ENCODE measurements at regions not wholly inside any gene's neighbourhood (a gene's known extent, or its start where the extent isn't known, plus 50 kb on each side); places are given as distances from the start of the nearest gene placed in this dataset.

- Histone ChIP-seq H3K9me3 (no peaks in the 10 kb centered on the region), H3K4me3 (no peak overlapping the region), H3K27ac (no peak overlapping the region), H3K36me3 (no peaks in the 10 kb centered on the region), H3K9ac (ENCODE audit: low read depth in 2 of 2, low read length in 2 of 2) (no peak overlapping the region), H3K4me1 (no peaks in the 10 kb centered on the region), H3K27me3 (no peaks in the 10 kb centered on the region)
- no peak for DNase-seq
- TF ChIP-seq CTCF (IDR thresholded peaks at IDR 0.05), result no peak
- intact Hi-C loops (cut with DNase I), result no loop called here
These were observed 85.1 kb upstream of the CSF3R start for GRCh38 chr1:36567601-36568341.

GRCh38 chr1:36565576-36566501 lies 83.1 kb upstream of the CSF3R start:
- no peak for DNase-seq

GRCh38 chr1:36562181-36562685 lies 79.5 kb upstream of the CSF3R start:
- Histone ChIP-seq H3K9me3 (no peaks in the 10 kb centered on the region), H3K36me3 (no peaks in the 10 kb centered on the region), H3K4me1 (no peaks in the 10 kb centered on the region), H3K27ac (no peak overlapping the region), H3K27me3 (no peaks in the 10 kb centered on the region), H3K9ac (ENCODE audit: low read depth in 2 of 2, low read length in 2 of 2) (no peak overlapping the region), H3K4me3 (no peak overlapping the region)
- no peak for TF ChIP-seq CTCF (IDR thresholded peaks at IDR 0.05)
- DNase-seq, result no peak
- intact Hi-C loops (cut with DNase I), result no loop called here

More at GRCh38 chr1:36565576-36566501, 83.1 kb upstream of the CSF3R start:
- no peaks in the 10 kb centered on the region for H3K27me3 ChIP-seq
- no peak for TF ChIP-seq CTCF (IDR thresholded peaks at IDR 0.05)
- no peaks in the 10 kb centered on the region for H3K4me1 ChIP-seq
- no peaks in the 10 kb centered on the region for H3K9me3 ChIP-seq
- H3K9ac ChIP-seq (ENCODE audit: low read depth in 2 of 2, low read length in 2 of 2), result no peak overlapping the region
- no peaks in the 10 kb centered on the region for H3K36me3 ChIP-seq
- no peak overlapping the region for H3K27ac ChIP-seq
- intact Hi-C loops (cut with DNase I), result no loop called here
- no peak overlapping the region for H3K4me3 ChIP-seq

GRCh38 chr1:36561361-36561724 lies 78.6 kb upstream of the CSF3R start:
- no peaks in the 10 kb centered on the region for H3K36me3 ChIP-seq
- no peak overlapping the region for H3K9ac ChIP-seq (ENCODE audit: low read depth in 2 of 2, low read length in 2 of 2)
- H3K4me1 ChIP-seq, result no peaks in the 10 kb centered on the region
- TF ChIP-seq CTCF (IDR thresholded peaks at IDR 0.05), result no peak
- intact Hi-C loops (cut with DNase I), result no loop called here
- no peak overlapping the region for H3K27ac ChIP-seq
- H3K27me3 ChIP-seq, result no peaks in the 10 kb centered on the region
- no peaks in the 10 kb centered on the region for H3K9me3 ChIP-seq
- H3K4me3 ChIP-seq, result no peak overlapping the region
- no peak for DNase-seq

DNA sequence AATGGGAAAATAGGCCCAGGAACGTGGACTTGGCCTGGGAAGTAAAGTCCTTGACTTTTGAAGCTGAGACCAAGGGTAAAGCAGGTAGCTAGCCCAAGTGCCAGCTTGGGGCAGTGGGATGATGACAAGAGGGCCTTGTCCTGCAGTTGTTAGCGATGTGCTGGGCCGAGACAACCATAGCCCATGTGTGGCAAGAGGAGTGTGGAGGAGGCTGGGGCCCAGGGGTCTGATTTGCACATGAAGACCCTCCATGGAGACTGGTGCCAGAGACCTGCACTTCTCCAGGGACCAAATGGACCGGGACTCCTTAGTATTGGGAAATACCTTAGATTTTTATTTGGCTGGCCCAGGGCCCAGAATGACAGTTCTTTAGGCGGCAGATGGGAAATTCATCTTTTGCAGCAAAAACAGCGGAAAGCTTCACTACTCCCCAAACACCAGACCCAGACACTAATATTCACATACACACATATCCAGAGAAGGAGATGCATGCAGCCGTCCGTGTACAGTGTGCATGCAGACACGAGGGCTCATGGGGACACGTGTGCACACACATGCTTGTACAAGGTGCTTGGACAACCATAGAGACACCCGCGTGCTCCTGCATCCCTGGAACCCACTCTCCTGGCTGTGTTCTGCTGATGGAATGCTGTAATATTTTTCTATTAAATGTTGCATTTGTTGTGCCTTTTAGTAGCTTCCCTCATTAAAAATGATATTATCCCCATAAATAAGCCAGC lies 78.1 kb upstream of the CSF3R start:
- Histone ChIP-seq H3K9me3 (no peaks in the 10 kb centered on the region), H3K4me3 (no peak overlapping the region), H3K27me3 (no peaks in the 10 kb centered on the region), H3K9ac (ENCODE audit: low read depth in 2 of 2, low read length in 2 of 2) (no peak overlapping the region), H3K4me1 (no peaks in the 10 kb centered on the region), H3K36me3 (no peaks in the 10 kb centered on the region), H3K27ac (no peak overlapping the region)
- no peak for TF ChIP-seq CTCF (IDR thresholded peaks at IDR 0.05)
- DNase-seq, result no peak
- intact Hi-C loops (cut with DNase I), result no loop called here

All from colonic mucosa (tissue), 4 donors.